ENCODE measurements at regions not wholly inside any gene's neighbourhood (a gene's known extent, or its start where the extent isn't known, plus 50 kb on each side); places are given as distances from the start of the nearest gene placed in this dataset.

- TF ChIP-seq EZH2 (IDR thresholded peaks at IDR 0.05; ENCODE audit: borderline replicate concordance, insufficient read depth, low read depth, low read length, poor library complexity, severe bottlenecking), result no peak
- TF ChIP-seq, protein P1, sequence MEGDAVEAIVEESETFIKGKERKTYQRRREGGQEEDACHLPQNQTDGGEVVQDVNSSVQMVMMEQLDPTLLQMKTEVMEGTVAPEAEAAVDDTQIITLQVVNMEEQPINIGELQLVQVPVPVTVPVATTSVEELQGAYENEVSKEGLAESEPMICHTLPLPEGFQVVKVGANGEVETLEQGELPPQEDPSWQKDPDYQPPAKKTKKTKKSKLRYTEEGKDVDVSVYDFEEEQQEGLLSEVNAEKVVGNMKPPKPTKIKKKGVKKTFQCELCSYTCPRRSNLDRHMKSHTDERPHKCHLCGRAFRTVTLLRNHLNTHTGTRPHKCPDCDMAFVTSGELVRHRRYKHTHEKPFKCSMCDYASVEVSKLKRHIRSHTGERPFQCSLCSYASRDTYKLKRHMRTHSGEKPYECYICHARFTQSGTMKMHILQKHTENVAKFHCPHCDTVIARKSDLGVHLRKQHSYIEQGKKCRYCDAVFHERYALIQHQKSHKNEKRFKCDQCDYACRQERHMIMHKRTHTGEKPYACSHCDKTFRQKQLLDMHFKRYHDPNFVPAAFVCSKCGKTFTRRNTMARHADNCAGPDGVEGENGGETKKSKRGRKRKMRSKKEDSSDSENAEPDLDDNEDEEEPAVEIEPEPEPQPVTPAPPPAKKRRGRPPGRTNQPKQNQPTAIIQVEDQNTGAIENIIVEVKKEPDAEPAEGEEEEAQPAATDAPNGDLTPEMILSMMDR (IDR thresholded peaks at IDR 0.05), result peak; percentile 100
Measured at GRCh38 chr11:129750343-129751292, 65.0 kb upstream of the TMEM45B start.

Data from B cell (primary cell).